KMS-11 (cell line): ENCODE measurements at regions not wholly inside any gene's neighbourhood (a gene's known extent, or its start where the extent isn't known, plus 50 kb on each side); places are given as distances from the start of the nearest gene placed in this dataset.

ENCODE experiments used
- H2AFZ ChIP-seq: fragments of 200-600 bp; sonication (generic); 2 replicates; pipeline ENCODE4 v1.6.1; 2016; ENCODE audit warnings: antibody characterized with exemption, mixed run types, low read depth
- H3K27ac ChIP-seq: fragments of 200-600 bp; sonication (generic); 2 replicates; pipeline ENCODE4 v1.6.1; 2016; ENCODE audit warnings: mild to moderate bottlenecking, mixed run types
- H3K27me3 ChIP-seq: fragments of 200-600 bp; sonication (generic); 2 replicates; pipeline ENCODE4 v1.6.1; 2017; ENCODE audit warnings: mild to moderate bottlenecking, low read depth, mixed run types, moderate library complexity; ENCODE audit not compliant: insufficient read depth
- H3K36me3 ChIP-seq: fragments of 200-600 bp; sonication (generic); 2 replicates; pipeline ENCODE4 v1.6.1; 2017; ENCODE audit warnings: mild to moderate bottlenecking, mixed run types; ENCODE audit not compliant: insufficient read depth
- H3K4me1 ChIP-seq: fragments of 200-600 bp; sonication (generic); 2 replicates; pipeline ENCODE4 v1.6.1; 2016; ENCODE audit warnings: mild to moderate bottlenecking, low read depth, mixed run types; ENCODE audit not compliant: poor library complexity, severe bottlenecking
- H3K4me2 ChIP-seq: fragments of 200-600 bp; sonication (generic); 2 replicates; pipeline ENCODE4 v1.7.0; 2016; ENCODE audit warnings: mild to moderate bottlenecking, mixed run types
- H3K4me3 ChIP-seq: fragments of 200-600 bp; sonication (generic); IDR thresholded peaks from 2 replicates; pipeline ENCODE4 v1.6.1; 2017; ENCODE audit warnings: low read depth, low read length, mixed read lengths; ENCODE audit not compliant: insufficient read depth
- H3K79me2 ChIP-seq: fragments of 200-600 bp; sonication (generic); 2 replicates; pipeline ENCODE4 v1.6.1; 2016; ENCODE audit warnings: low read depth, mixed run types; ENCODE audit not compliant: insufficient read depth
- H3K9ac ChIP-seq: fragments of 200-600 bp; sonication (generic); 2 replicates; pipeline ENCODE4 v1.6.1; 2016; ENCODE audit warnings: mild to moderate bottlenecking, mixed run types
- H4K20me1 ChIP-seq: fragments of 200-600 bp; sonication (generic); 2 replicates; pipeline ENCODE4 v1.6.1; 2016; ENCODE audit warnings: mild to moderate bottlenecking, mixed run types; ENCODE audit not compliant: insufficient read depth
- CTCF ChIP-seq: fragments of 200-600 bp; sonication (generic); conservative IDR thresholded peaks from 2 replicates; pipeline ENCODE4 v1.6.1; 2017; ENCODE audit warnings: low read depth, mild to moderate bottlenecking, antibody characterized with exemption, low read length, moderate library complexity, mixed read lengths

- H3K4me2 ChIP-seq = no peak overlapping the region
- H3K9ac ChIP-seq = no peak overlapping the region
- no peak overlapping the region for H3K4me3 ChIP-seq
- H4K20me1 ChIP-seq = no peaks in the 10 kb centered on the region
- TF ChIP-seq CTCF = no peak
- no peaks in the 10 kb centered on the region for H3K4me1 ChIP-seq
- H3K27ac ChIP-seq = no peak overlapping the region
- H3K79me2 ChIP-seq = no peaks in the 10 kb centered on the region
- no peak overlapping the region for H2AFZ ChIP-seq
- no peaks in the 10 kb centered on the region for H3K36me3 ChIP-seq
- H3K27me3 ChIP-seq = no peaks in the 10 kb centered on the region
Measured at GRCh38 chr11:8814923-8815240, 96.1 kb upstream of the AKIP1 start.

GRCh38 chr11:8818421-8818820, 92.6 kb upstream of the AKIP1 start:
- Histone ChIP-seq H3K9ac (no peak overlapping the region), H3K4me3 (no peak overlapping the region), H3K79me2 (no peaks in the 10 kb centered on the region), H4K20me1 (no peaks in the 10 kb centered on the region), H3K4me2 (no peak overlapping the region), H3K27ac (no peak overlapping the region), H2AFZ (no peak overlapping the region), H3K36me3 (no peaks in the 10 kb centered on the region), H3K27me3 (no peaks in the 10 kb centered on the region), H3K4me1 (no peaks in the 10 kb centered on the region)
- TF ChIP-seq CTCF = no peak

GRCh38 chr11:8820401-8820800, 90.6 kb upstream of the AKIP1 start:
- Histone ChIP-seq H3K27ac (no peak overlapping the region), H2AFZ (no peak overlapping the region), H3K27me3 (no peaks in the 10 kb centered on the region), H4K20me1 (no peaks in the 10 kb centered on the region), H3K79me2 (no peaks in the 10 kb centered on the region), H3K4me1 (no peaks in the 10 kb centered on the region), H3K36me3 (no peaks in the 10 kb centered on the region), H3K4me2 (no peak overlapping the region), H3K4me3 (no peak overlapping the region), H3K9ac (no peak overlapping the region)
- TF ChIP-seq CTCF = no peak

- H2AFZ ChIP-seq = no peak overlapping the region
- H3K4me2 ChIP-seq = no peak overlapping the region
- no peak overlapping the region for H3K9ac ChIP-seq
- TF ChIP-seq CTCF = no peak
- no peaks in the 10 kb centered on the region for H4K20me1 ChIP-seq
- H3K27me3 ChIP-seq = no peaks in the 10 kb centered on the region
- H3K4me1 ChIP-seq = no peaks in the 10 kb centered on the region
- no peaks in the 10 kb centered on the region for H3K79me2 ChIP-seq
- H3K27ac ChIP-seq = no peak overlapping the region
- no peaks in the 10 kb centered on the region for H3K36me3 ChIP-seq
- no peak overlapping the region for H3K4me3 ChIP-seq
Measured at GRCh38 chr11:8822469-8822868, 88.5 kb upstream of the AKIP1 start.
